OCI-LY7 (cell line): ENCODE measurements at regions not wholly inside any gene's neighbourhood (a gene's known extent, or its start where the extent isn't known, plus 50 kb on each side); places are given as distances from the start of the nearest gene placed in this dataset.

Source experiments
- CTCF ChIP-seq: fragments of 200-600 bp; sonication (generic); conservative IDR thresholded peaks from 2 replicates; pipeline ENCODE4 v1.5.1; 2014; ENCODE audit warnings: mild to moderate bottlenecking, antibody characterized with exemption, low read length, moderate library complexity, mixed read lengths
- EZH2phosphoT487 ChIP-seq: fragments of 200-600 bp; sonication (generic); IDR thresholded peaks from 2 replicates; pipeline ENCODE4 v1.6.1; 2018; ENCODE audit warnings: low read depth, borderline replicate concordance, mild to moderate bottlenecking, mixed run types, antibody characterized with exemption, low read length, moderate library complexity, mixed read lengths

GRCh38 chr11:70851308-70851707 is 401.1 kb downstream of the SHANK2 start:
- TF ChIP-seq CTCF (no peak), EZH2phosphoT487 (no peak)
